ENCODE measurements at regions not wholly inside any gene's neighbourhood (a gene's known extent, or its start where the extent isn't known, plus 50 kb on each side); places are given as distances from the start of the nearest gene placed in this dataset.
"Not testable (repeated sequence)": the region's sequence is repeated elsewhere in the genome, so short reads cannot be mapped to it uniquely, and the experiment has no call there.

DNA sequence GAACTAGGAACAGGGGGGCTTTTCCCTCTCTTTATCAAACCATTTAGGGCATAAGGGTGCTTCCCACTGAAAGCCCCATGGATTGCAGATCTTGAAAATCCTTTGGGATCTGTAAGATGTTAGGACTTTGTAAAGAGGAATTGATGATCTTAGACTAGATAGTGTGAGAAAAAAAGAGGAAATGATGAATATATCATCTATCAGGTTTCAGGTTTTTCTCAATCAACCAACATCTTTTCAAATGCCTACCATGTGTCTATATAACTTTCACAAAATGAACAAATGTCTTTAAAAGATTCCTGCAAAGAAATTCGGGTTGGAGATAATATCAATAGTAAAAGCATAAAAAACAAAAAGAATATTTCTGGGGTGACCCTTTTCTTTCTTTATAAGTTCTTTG is 50.1 kb downstream of the KCNC4 start:
- no peak for DNase-seq

DNA sequence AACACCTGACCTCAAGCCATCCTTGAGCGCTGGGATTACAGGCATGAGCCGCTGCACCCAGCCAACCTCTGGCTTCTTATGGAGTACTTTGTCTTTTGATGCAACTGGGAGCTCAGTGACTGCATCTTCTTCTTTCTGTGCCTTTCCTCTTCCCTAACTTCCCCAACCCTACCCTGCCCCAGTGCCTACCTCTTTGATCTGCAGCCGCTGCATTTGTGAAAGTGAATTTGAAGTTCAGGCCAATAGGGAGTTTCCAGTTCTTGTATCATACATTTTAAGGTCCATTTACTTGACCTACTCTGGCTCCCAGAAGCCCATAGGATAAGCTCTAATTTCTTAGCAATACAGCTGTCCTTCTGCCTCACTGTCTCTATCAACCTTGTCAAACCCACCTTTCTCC is 52.2 kb downstream of the KCNC4 start:
- DNase-seq, result no peak

DNA sequence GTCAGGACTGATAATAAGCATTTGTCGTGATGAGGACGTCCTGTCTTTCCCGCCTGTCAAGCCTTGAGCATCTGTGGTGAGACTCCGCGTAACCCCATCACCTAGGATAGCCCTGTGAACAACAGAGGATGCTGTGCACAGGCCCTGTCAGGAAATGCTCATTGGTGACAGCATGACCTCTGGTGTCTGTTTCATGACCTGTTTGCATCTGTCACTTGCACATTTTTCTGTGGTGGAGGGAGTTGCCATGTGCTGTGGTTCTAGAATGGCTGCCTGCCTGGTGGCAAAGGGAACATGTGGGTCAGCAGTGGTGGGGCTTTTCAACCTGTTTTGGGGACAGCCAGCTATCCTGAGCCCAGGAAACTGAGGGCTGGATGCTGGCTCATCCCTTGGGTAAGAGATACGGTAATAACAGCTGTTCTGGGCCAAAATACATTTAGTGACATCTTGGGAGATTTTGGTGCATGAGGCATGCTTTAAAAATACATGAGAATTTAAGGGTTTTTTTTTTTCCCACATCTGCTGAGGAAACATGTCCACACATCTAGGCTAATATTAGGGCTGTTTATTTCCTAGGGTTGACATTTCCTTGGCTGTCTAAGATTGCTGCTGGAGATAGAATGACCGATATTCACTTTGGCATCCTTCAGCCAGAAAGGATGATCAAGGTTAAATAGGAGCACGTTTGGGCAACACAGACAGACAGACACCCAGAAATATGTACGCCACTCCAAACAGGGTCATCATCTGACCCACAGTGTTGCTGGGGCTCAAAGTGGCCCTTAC is 52.9 kb downstream of the KCNC4 start:
- DNase-seq, result no peak

DNA sequence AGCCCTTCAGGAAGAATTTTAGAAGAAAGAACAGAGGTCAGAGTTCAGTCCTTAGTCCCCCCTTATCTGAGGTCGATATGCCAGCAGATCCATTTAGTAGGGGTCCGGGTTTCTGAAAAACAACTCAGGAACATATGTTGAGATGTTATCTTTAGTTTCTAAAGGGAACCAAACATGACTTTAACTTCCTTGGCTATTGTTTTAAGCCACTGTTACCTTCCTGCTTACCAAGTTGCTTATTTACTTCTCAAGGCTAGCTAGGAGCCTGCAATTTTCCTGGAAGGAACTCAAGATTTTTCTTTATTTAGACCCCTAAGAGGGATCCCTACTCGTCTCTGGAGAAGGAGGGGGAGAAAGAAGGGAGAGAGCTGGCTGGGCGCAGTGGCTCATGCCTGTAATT is 54.3 kb downstream of the KCNC4 start:
- DNase-seq, result no peak

DNA sequence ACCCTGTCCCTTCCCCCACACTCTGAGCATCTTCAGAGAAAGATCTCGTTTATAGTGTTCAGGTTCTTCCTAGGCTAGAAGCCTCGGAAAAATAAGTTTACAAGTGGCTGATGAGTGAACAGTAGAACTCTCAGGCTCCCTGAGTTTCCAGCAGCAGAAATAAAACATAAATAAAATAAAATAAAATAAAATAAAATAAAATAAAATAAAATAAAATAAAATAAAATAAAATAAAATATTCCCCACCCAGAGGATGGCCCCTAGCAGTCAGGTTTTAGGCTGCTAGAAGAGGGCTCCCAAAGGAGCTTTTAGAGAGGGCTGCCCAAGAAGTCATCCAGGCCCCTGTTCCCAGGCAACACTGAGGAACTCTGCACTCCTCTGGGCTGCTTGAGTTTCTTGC is 55.1 kb downstream of the KCNC4 start:
- DNase-seq, result no peak

DNA sequence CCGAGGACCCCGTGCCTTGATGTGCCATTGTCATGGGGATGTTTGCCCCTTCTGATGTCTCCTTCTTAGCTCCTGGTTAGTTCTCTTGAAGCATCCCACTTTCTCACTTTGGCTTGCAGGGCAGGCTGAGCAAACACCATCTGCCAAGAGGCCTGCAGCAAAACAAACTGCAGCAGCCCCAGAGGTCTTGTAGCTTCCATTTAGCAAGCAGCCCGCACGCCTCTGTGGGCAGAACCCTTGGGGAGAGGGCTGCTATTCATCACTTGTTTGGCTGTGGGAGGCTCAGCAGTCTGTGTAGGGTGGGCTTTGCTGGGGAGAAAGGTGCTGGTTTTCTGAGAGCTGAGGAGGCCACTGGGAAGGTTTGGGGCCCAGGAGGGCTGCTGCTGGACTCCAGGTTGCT is 56.7 kb downstream of the KCNC4 start:
- no peak for DNase-seq

DNA sequence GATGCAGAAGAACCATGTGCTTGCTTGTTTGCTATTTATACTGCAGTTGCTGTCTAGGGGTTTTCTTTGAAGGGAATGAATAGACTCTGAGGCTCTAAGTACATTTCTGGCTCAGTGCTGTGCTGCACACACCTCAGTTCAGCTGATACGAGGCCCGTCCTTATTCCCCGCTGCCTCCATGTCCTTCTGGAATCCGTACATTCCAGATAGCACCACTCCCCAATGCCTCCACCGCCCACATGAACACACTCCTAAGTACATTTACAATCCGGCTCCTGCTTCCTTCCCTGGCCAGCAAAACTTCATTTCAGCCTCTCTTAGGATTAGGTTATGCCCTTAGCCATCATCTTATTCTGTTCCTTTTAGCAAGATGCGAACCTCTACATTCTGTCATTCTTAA is 57.1 kb downstream of the KCNC4 start:
- DNase-seq, result no peak

DNA sequence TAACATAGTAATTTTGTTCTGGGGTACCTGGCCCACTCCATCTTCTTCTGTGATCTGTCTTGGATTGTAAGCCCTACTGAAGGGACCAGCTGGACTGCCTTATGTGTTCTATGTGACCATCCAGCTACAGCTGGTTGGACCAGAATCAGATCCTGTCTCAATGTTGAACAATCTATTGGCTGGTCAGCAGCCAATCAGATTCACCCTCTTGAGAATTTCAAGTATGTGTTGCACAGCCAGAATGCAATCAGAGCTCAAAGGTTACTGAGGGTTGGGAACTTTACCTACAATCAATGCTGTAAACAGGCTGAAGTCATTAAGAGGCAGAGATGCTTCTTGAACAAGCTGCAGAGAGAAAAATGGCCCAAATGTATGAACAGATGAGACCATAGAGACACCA is 61.9 kb downstream of the KCNC4 start:
- DNase-seq, result no peak

DNA sequence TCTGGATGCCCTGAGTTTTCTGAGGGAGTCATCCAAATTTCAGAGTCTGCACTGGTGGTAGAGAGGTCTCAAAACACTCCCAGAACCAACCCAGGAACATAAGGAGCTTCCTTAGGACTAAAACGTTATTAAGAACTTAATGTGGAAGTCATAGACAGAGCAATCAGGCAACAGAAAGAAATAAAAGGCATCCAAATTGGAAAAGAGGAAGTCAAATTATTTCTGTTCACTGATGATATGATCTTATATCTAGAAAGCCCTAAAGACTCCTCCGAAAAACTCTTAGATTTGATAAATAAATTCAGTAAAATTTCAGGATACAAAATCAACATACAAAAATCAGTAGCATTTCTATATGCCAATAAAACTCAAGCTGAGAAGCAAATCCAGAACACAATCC is 63.7 kb downstream of the KCNC4 start:
- DNase-seq, result not testable (repeated sequence)

DNA sequence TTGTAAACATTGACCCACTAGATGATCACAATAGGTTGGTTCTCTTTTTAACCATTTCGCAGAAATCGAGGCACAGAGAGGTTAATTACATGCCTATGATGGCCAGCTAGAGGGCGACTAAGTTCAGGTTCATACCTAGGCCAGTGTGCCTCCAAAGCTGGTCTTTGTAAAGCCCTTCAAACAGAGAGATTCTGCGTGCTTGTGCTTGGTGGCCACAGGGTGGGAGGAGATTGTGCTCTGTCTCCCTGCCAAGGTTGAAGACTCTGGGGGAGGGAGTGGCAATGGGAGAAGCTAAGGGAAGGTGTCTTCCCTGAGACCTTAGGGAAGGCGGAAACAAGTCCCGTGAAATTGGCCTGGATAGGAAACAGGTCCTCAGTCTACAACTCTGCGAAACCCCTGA is 59.1 kb upstream of the RBM15 start:
- DNase-seq, result no peak

DNA sequence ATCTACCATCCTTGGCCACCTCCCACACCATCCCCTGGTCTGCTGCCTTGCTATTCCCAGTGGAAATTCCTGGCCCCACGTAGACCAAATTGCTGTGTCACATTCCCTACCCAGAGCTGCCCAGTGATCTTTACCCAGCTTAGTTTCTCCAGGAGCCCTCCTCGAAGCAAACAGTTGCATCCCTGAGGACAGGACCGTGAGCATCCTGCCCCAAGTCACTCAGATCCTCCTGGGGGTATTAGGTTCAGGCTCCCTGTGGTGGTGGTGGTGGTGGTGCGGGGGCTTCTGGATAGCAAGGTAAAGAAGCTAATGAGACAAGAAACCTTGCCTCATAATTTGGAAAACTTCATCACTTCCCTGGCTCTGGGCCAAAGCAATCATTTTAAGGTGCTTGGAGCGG is 58.4 kb upstream of the RBM15 start:
- DNase-seq, result no peak

DNA sequence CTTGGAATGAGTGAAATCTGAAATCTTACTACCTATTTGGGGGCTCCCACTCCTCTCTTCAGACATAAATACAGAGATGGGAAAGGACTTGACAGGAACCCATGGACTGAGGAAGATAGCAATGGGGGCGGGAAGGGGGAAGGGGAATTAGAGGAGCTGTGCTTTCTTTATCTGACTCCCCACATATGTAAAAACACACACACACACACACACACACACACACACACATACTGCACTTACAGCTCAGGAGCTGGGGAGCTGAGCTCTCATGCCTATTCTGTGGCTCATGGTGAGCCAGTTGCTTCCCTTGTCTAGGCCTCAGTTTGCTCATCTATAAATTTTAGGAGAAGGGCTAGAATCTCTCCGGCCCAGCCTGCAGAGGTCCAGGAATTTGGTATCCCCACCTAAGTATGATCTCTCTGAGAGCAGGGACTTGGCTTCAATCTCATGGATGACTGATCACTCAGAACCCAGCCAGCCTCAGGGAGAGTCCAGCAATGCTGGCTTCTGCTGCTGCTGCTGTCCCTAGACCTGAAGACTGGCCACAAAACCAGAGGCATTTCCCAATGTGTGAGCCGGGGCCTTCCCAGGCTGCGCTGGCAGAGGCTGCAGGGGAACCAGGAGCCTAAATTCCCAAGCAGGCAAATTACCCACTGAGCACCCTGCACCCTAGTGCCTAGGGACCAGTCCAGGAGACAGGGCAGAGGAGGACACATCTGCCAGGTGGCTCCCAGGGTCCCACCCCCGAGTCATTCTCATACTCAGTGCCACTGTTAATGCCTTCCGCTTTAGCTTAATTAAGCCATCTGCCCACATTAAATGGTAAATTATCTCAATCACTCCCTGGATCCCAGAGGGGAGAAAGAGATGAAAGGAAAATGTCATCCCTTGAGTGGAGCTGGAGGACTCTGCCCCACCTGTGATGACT is 57.5 kb upstream of the RBM15 start:
- DNase-seq, result peak; percentile 83

DNA sequence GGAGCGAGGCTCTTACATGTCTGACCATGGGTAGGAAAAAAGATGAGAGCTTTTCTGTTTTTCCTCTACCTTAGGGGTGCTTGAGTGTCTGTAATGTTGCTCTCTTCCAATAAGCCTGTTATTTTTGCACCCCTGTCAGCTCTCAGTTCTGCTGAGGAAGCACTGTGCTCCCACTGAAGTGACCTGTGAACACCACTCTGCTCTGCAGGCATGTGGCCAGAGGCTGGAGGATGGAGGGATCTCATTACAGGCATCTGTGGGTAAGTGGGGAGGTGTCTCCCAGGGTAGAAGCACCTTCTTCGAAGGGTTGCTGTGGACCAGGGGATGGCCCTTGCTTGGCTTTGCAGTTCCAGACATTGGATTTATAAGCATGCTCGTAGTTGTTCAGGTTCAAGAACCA is 56.8 kb upstream of the RBM15 start:
- no peak for DNase-seq

DNA sequence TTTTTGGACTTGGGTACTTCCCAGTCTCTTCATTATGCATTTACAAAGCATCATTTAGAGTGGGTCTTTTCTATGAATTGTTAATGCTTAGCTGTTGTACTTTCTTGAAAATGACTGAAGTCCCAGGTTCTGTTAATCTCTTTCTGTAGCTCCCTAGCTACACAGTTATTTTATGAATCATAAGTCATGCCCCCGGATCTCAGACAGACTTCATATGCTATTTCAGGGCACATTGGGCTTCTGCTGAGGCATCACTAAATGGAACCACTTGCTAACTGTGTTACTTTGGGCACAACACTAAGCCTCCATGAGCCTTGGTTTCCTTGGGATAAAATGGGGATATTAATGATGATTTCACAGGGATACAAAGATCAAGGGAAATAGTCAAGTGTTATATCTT is 55.5 kb upstream of the RBM15 start:
- DNase-seq, result no peak

DNA sequence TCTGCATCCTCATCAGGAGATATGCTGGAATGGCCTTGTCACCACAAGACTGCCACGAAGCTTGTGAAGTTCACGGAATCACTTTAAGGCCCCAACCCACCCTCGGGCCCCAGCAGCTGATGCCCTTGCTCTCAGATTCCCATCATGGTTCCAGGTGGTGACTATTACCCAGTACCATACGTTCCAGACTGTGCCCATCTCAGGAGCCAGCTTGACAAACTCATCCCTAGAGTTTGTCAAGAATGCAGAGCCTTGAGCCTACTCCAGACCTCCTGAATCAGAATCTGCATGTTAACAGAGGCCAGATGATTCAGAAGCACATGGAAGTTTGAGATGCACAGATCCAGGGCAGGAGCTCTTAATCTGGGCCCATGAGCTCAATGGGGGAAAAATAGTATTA is 53.9 kb upstream of the RBM15 start:
- DNase-seq, result no peak

DNA sequence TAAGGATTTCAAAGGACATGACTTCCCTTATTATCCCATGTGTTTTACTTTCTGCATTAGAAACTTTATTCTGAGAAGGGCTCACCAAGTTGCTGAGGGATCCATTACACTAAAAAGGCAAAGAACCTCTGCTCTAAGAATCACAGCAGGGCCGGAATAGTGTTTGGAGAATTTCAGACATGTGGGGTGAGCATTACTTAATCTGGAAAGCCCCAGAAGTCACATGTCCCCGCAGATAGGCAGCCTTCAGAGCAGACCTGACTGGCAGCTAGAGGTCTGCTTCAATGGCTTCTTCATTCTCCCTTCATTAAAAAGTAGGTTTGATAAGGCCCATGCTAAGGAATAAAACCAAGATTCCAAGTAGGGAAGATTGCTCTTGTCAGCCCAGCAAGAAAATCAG is 52.6 kb upstream of the RBM15 start:
- DNase-seq, result no peak

DNA sequence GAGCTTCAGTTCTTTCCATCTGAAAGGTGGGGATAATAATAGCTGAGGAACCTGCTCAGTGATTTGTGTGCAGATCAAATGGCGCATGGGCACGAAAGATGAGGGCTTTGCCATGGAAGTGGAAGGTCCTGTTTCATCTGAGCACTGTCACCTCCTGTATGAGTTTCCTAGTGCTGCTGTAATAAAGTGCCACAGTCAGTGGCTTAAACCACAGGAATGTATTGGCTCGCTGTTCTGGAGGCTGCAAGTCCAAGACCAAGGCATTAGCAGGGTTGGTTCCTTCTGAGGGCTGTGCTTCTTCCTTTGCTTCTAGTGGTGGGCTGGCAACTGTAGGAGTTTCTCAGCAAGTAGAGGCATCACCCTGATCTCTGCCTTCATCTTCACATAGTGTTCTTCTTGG is 51.1 kb upstream of the RBM15 start:
- DNase-seq, result no peak
